Peyer's patch (tissue), 4 donors: ENCODE measurements at regions not wholly inside any gene's neighbourhood (a gene's known extent, or its start where the extent isn't known, plus 50 kb on each side); places are given as distances from the start of the nearest gene placed in this dataset.

Experiments
- CTCF ChIP-seq, 6 experiments: fragments of 450-650 bp in 4 of 6; fragments of 200-600 bp in 2 of 6; sonication (generic) in 1 of 6; IDR thresholded peaks; one replicate each; pipeline ENCODE4 v1.5.1; 2017 to 2019; ENCODE audit warnings: antibody characterized with exemption in 6 of 6, mild to moderate bottlenecking in 3 of 6, moderate library complexity in 1 of 6
- POLR2A ChIP-seq, 2 donors: fragments of 450-650 bp; IDR thresholded peaks; one replicate each; pipeline ENCODE4 v1.5.1; 2017; ENCODE audit warnings: antibody characterized with exemption in 2 of 2, mild to moderate bottlenecking in 2 of 2, moderate library complexity in 2 of 2

- TF ChIP-seq CTCF (IDR thresholded peaks at IDR 0.05) (no peak), POLR2A (IDR thresholded peaks at IDR 0.05) (no peak)
These were observed 307.3 kb upstream of the DUSP10 start for GRCh38 chr1:222049176-222049575.
